Mucosa of rectum (tissue), 2 donors: ENCODE measurements at regions not wholly inside any gene's neighbourhood (a gene's known extent, or its start where the extent isn't known, plus 50 kb on each side); places are given as distances from the start of the nearest gene placed in this dataset.

Source experiments
- H3K27ac ChIP-seq, 2 donors: one replicate each; pipeline ENCODE4 v1.7.0; 2013; ENCODE audit warnings: inconsistent platforms in 2 of 2, low read depth in 2 of 2, low read length in 2 of 2
- H3K27me3 ChIP-seq, 2 donors: one replicate each; pipeline ENCODE4 v1.7.0; 2013; ENCODE audit warnings: low read length in 2 of 2; ENCODE audit not compliant: control insufficient read depth in 2 of 2, insufficient read depth in 2 of 2
- H3K36me3 ChIP-seq, 2 donors: one replicate each; pipeline ENCODE4 v1.7.0; 2013; ENCODE audit warnings: low read length in 2 of 2; ENCODE audit not compliant: control insufficient read depth in 2 of 2, insufficient read depth in 2 of 2
- H3K4me1 ChIP-seq, 2 donors: one replicate each; pipeline ENCODE4 v1.7.0; 2013; ENCODE audit warnings: low read length in 2 of 2, mild to moderate bottlenecking in 1 of 2; ENCODE audit not compliant: control insufficient read depth in 2 of 2, insufficient read depth in 2 of 2
- H3K4me3 ChIP-seq, 2 donors: one replicate each; pipeline ENCODE4 v1.7.0; 2013; ENCODE audit warnings: low read length in 2 of 2
- H3K9ac ChIP-seq, 2 donors: one replicate each; pipeline ENCODE4 v1.7.0; 2013; ENCODE audit warnings: low read length in 2 of 2, low read depth in 1 of 2, mild to moderate bottlenecking in 1 of 2
- H3K9me3 ChIP-seq, 2 donors: one replicate each; pipeline ENCODE4 v1.7.0; 2013; ENCODE audit warnings: low read length in 2 of 2; ENCODE audit not compliant: control insufficient read depth in 2 of 2
- donor health status: healthy.
- donor health status: Normal muscosa, but diverticular disease.

- Histone ChIP-seq H3K9ac (no peak overlapping the region), H3K27me3 (no peaks in the 10 kb centered on the region), H3K4me1 (peaks cover 0 to 5% of the 10 kb centered on the region in 2 donors), H3K9me3 (no peaks in the 10 kb centered on the region), H3K4me3 (no peak overlapping the region), H3K27ac (no peak overlapping the region), H3K36me3 (no peaks in the 10 kb centered on the region)
Measured at GRCh38 chr17:31695456-31696090, 163.5 kb downstream of the COPRS start.

GRCh38 chr17:31693433-31694220 lies 165.4 kb downstream of the COPRS start:
- no peak overlapping the region for H3K27ac ChIP-seq
- H3K9me3 ChIP-seq: no peaks in the 10 kb centered on the region
- peaks cover 0 to 5% of the 10 kb centered on the region in 2 donors for H3K4me1 ChIP-seq
- no peak overlapping the region for H3K4me3 ChIP-seq
- H3K27me3 ChIP-seq: no peaks in the 10 kb centered on the region
- H3K36me3 ChIP-seq: no peaks in the 10 kb centered on the region
- H3K9ac ChIP-seq: no peak overlapping the region

GRCh38 chr17:31692632-31693031 lies 166.4 kb downstream of the COPRS start:
- no peaks in the 10 kb centered on the region for H3K9me3 ChIP-seq
- peaks cover 0 to 5% of the 10 kb centered on the region in 2 donors for H3K4me1 ChIP-seq
- H3K27me3 ChIP-seq: no peaks in the 10 kb centered on the region
- H3K4me3 ChIP-seq: no peak overlapping the region
- no peak overlapping the region for H3K27ac ChIP-seq
- H3K36me3 ChIP-seq: no peaks in the 10 kb centered on the region
- no peak overlapping the region for H3K9ac ChIP-seq

GRCh38 chr17:31692027-31692426 lies 167.0 kb downstream of the COPRS start:
- no peaks in the 10 kb centered on the region for H3K9me3 ChIP-seq
- no peaks in the 10 kb centered on the region for H3K36me3 ChIP-seq
- H3K4me1 ChIP-seq: peaks cover 0 to 5% of the 10 kb centered on the region in 2 donors
- H3K9ac ChIP-seq: no peak overlapping the region
- no peaks in the 10 kb centered on the region for H3K27me3 ChIP-seq
- H3K4me3 ChIP-seq: no peak overlapping the region
- H3K27ac ChIP-seq: no peak overlapping the region

GRCh38 chr17:31691251-31691905 lies 167.7 kb downstream of the COPRS start:
- Histone ChIP-seq H3K27ac (no peak overlapping the region), H3K4me1 (peaks cover 0 to 5% of the 10 kb centered on the region in 2 donors)

GRCh38 chr17:31690151-31690551 lies 168.9 kb downstream of the COPRS start:
- Histone ChIP-seq H3K4me3 (no peak overlapping the region), H3K36me3 (no peaks in the 10 kb centered on the region), H3K27me3 (no peaks in the 10 kb centered on the region)

More at GRCh38 chr17:31691251-31691905, 167.7 kb downstream of the COPRS start:
- Histone ChIP-seq H3K9ac (no peak overlapping the region), H3K4me3 (no peak overlapping the region), H3K9me3 (no peaks in the 10 kb centered on the region), H3K36me3 (no peaks in the 10 kb centered on the region), H3K27me3 (no peaks in the 10 kb centered on the region)

GRCh38 chr17:31688701-31689100 lies 170.3 kb downstream of the COPRS start:
- no peaks in the 10 kb centered on the region for H3K9me3 ChIP-seq
- H3K27me3 ChIP-seq: no peaks in the 10 kb centered on the region

More at GRCh38 chr17:31690151-31690551, 168.9 kb downstream of the COPRS start:
- no peaks in the 10 kb centered on the region for H3K9me3 ChIP-seq
- H3K27ac ChIP-seq: no peak overlapping the region
- H3K4me1 ChIP-seq: no peaks in the 10 kb centered on the region
- H3K9ac ChIP-seq: no peak overlapping the region

GRCh38 chr17:31687505-31688126 lies 171.4 kb downstream of the COPRS start:
- Histone ChIP-seq H3K4me1 (no peaks in the 10 kb centered on the region), H3K36me3 (no peaks in the 10 kb centered on the region), H3K4me3 (no peak overlapping the region), H3K27ac (no peak overlapping the region), H3K9me3 (no peaks in the 10 kb centered on the region), H3K9ac (no peak overlapping the region), H3K27me3 (no peaks in the 10 kb centered on the region)

More at GRCh38 chr17:31688701-31689100, 170.3 kb downstream of the COPRS start:
- Histone ChIP-seq H3K4me1 (no peaks in the 10 kb centered on the region), H3K27ac (no peak overlapping the region), H3K36me3 (no peaks in the 10 kb centered on the region), H3K9ac (no peak overlapping the region), H3K4me3 (no peak overlapping the region)

- H3K9me3 ChIP-seq: no peaks in the 10 kb centered on the region
- H3K36me3 ChIP-seq: no peaks in the 10 kb centered on the region
- no peak overlapping the region for H3K4me3 ChIP-seq
- no peak overlapping the region for H3K27ac ChIP-seq
- no peaks in the 10 kb centered on the region for H3K4me1 ChIP-seq
- H3K9ac ChIP-seq: no peak overlapping the region
- no peaks in the 10 kb centered on the region for H3K27me3 ChIP-seq
Measured at GRCh38 chr17:31686495-31686894, 172.5 kb downstream of the COPRS start.

GRCh38 chr17:31684901-31685300 lies 174.1 kb downstream of the COPRS start:
- Histone ChIP-seq H3K4me1 (no peaks in the 10 kb centered on the region), H3K36me3 (no peaks in the 10 kb centered on the region), H3K9ac (no peak overlapping the region), H3K27ac (no peak overlapping the region), H3K9me3 (no peaks in the 10 kb centered on the region), H3K27me3 (no peaks in the 10 kb centered on the region), H3K4me3 (no peak overlapping the region)
